ENCODE measurements at regions not wholly inside any gene's neighbourhood (a gene's known extent, or its start where the extent isn't known, plus 50 kb on each side); places are given as distances from the start of the nearest gene placed in this dataset.
A peak's percentile ranks its signal among the peaks of the same experiment; 100 is the strongest.
"Not testable (repeated sequence)": the region's sequence is repeated elsewhere in the genome, so short reads cannot be mapped to it uniquely, and the experiment has no call there.

- DNase-seq (ENCODE audit: low read depth in 2 of 2): no peak
These were observed 243.6 kb upstream of the PRSS58 start for GRCh38 chr7:142501434-142501833.

GRCh38 chr7:142500366-142500765 lies 242.5 kb upstream of the PRSS58 start:
- no peak for DNase-seq (ENCODE audit: low read depth in 2 of 2)

- no peak for DNase-seq (ENCODE audit: low read depth in 2 of 2)
These were observed 241.8 kb upstream of the PRSS58 start for GRCh38 chr7:142499635-142500034.

- DNase-seq (ENCODE audit: low read depth in 2 of 2): no peak
These were observed 240.5 kb upstream of the PRSS58 start for GRCh38 chr7:142498364-142498763.

DNA sequence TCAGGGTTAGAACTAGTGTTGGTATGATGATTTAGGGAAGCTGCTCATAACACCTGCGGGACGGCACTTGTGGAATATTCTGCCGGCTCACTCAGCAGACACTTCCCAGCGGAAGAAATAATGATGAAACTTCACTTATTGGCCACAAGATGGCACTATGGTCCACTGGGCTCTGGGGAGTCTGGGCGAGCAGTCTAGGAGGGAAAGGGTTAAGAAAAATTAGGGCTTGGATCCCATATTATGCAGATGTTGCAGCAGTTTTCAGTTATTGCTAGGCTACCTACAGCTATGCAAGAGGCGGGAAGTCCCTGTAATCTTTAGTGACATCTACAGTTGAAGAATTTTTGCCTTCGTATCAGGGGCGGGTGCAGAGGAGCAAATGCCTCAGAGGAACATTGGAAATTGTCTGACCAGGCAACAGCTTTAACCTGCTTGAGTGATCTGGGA lies 238.7 kb upstream of the PRSS58 start:
- no peak for DNase-seq (ENCODE audit: low read depth in 2 of 2)

DNA sequence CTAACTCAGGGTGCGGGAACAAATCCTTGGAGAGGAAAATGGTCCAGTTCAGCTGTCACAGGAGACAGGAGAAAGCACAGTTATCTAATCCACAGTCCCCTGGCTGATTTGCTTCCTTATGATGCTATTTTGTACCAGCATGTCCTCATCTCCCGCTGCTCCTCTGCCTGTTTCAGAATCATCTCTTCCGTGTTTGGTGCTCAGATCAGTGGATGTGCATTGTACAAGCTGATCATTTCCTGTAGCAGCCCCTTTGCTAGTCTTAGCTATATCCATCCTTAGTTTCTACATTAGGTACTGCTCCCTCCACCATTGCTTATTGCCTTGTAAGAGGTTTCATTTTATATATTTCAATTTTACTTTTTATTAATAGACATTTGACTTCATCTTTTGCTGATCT lies 238.0 kb upstream of the PRSS58 start:
- DNase-seq (ENCODE audit: low read depth in 2 of 2): not testable (repeated sequence)

- DNase-seq (ENCODE audit: low read depth in 2 of 2): not testable (repeated sequence)
These were observed 237.4 kb upstream of the PRSS58 start for GRCh38 chr7:142495301-142495700.

DNA sequence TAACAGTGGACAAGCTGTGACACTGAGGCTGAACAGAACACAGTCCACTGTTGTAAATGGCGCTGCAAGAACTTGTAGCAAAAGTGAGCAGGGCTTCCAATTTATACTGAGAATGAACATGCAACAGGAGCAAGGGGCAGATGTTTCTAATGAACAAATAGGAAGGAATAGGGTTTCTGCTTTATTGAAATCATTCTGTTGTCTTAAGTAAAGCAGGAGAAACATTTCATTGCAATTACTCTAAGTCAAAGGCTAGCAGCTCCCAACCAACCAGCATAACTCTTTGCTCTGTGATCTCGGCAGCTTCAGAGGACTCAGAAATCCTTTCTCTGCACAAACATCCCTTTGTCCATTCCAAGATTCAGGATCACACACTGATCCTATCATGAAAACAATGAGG lies 236.2 kb upstream of the PRSS58 start:
- DNase-seq (ENCODE audit: low read depth in 2 of 2): no peak

- DNase-seq (ENCODE audit: low read depth in 2 of 2): no peak
These were observed 231.0 kb upstream of the PRSS58 start for GRCh38 chr7:142488842-142489241.

- no peak for DNase-seq (ENCODE audit: low read depth in 2 of 2)
These were observed 230.3 kb upstream of the PRSS58 start for GRCh38 chr7:142488036-142488633.

GRCh38 chr7:142487565-142487964 lies 229.7 kb upstream of the PRSS58 start:
- not testable (repeated sequence) for DNase-seq (ENCODE audit: low read depth in 2 of 2)

DNA sequence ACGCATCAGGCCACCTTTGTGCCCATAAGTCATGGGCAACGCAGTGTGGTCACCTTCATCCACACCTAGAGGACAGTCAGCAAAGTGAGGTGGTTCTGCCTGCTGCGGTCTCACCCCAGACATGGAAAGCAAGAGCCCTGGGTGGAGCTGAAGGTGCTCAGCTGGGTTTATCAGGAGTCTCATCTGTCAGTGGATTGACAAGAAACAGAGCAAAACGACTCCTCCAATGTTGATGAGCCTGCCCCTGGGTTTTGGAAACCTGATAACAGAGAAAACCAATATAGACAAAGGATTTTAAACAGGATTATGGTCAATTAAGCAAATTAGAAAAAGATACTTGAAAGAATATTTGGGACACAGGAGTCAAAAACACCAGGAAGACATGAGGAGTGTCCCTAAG lies 229.3 kb upstream of the PRSS58 start:
- DNase-seq (ENCODE audit: low read depth in 2 of 2): no peak

GRCh38 chr7:142485617-142486226 lies 227.9 kb upstream of the PRSS58 start:
- no peak for DNase-seq (ENCODE audit: low read depth in 2 of 2)

DNA sequence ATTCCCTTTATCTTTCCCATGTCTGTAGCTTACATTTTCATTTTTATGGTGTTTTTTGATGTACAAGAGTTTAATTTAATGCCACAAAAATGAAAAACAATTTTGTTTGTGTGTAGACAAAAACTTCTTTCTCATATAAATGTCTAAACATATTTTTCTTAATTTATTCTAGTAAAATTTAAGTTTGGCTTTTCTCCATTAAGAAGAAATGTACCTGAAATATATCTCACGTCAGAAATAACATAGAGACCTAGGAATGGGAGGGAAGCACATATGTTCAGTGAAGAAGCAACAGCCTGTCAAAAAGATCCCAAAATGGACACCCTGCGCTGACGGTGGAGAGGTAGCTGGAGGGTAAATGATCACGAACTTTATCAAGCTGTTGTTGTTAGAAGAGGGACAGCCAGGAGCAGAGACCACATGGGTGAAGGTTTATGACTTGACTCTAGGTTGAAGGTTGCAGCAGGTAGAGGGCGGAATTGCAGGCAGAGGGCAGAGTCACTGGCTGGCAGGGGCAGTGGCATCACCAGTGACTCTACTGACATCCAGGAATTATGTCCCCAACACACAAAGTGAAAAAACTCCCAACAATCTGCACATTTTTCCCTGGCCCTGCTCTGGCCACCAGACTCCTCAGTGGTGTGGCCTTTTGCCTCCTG lies 225.9 kb upstream of the PRSS58 start:
- DNase-seq (ENCODE audit: low read depth in 2 of 2): no peak

DNA sequence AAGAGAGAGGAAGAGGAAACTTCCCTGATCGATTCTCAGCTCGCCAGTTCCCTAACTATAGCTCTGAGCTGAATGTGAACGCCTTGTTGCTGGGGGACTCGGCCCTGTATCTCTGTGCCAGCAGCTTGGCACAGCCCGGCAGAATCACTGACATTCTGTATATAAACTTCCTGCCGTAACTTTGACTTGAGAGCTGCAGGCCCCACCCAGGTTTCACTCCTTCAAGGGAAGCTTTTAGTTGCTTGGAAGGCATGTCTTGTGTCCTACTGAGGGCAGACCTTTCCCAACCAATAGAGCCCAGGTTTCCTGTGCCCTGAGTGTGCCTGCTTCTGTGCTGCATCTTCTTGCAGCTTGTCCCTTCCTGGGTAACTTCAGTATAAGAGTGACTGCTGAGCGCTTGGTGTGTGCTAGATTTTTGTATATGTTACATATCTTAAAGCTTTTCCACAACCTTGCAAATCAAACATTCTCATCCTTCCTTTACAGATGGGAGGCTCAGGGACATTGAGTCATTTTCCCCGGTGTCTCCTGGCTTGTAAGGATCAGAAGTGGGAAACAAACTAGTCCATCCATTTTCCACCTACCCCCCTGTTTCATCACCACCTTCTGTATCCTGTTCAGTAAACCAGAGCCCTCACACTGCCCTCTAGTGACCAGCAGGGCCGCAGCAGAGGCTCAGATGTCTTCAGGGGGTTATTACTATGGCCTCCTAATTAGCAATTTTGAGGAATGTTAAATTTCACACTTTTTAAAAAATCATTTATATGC lies 225.2 kb upstream of the PRSS58 start:
- DNase-seq (ENCODE audit: low read depth in 2 of 2): peak in 1 of 2 experiments; percentile 46

DNA sequence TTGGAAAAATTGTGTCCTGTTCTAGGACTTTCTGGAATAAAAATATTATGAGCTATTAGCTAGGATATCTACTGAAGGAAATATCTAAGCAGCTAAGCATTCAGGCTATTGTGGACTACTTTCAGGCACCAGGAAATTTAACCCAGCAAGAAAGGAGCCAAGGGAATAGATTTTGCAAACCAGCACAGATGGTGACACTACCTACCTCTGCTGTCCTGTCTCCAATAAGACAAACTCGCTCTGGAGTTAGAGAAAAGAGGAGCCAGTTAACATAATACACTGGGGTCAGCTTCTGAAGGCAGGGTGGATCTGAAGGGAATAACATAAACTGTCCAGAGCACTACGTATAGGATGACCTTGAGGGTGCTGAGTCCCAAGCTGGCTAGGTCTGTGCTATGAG lies 223.7 kb upstream of the PRSS58 start:
- no peak for DNase-seq (ENCODE audit: low read depth in 2 of 2)

- DNase-seq (ENCODE audit: low read depth in 2 of 2): no peak
These were observed 220.8 kb upstream of the PRSS58 start for GRCh38 chr7:142478479-142479220.

GRCh38 chr7:142477801-142478200 lies 219.9 kb upstream of the PRSS58 start:
- DNase-seq (ENCODE audit: low read depth in 2 of 2): not testable (repeated sequence)

GRCh38 chr7:142477079-142477651 lies 219.3 kb upstream of the PRSS58 start:
- DNase-seq (ENCODE audit: low read depth in 2 of 2): no peak

DNA sequence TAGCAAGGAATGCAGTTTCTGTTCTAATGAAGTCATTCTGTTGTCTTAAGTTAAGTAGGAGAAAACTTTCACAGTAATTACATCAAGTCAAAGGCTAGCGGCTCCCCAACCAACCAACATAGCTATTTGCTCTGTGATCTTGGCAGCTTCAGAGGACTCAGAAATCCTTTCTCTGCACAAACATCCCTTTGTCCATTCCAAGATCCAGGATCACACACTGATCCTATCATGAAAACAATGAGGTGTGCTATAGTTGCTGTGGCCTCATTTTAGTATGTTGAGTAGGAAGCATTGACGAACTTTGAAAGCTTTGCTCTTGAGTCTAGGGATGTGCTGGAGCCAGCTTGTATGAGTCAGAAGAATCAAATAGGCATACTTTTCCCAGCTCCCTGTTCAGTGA lies 218.2 kb upstream of the PRSS58 start:
- no peak for DNase-seq (ENCODE audit: low read depth in 2 of 2)

GRCh38 chr7:142471820-142472219 lies 214.0 kb upstream of the PRSS58 start:
- DNase-seq (ENCODE audit: low read depth in 2 of 2): no peak

DNA sequence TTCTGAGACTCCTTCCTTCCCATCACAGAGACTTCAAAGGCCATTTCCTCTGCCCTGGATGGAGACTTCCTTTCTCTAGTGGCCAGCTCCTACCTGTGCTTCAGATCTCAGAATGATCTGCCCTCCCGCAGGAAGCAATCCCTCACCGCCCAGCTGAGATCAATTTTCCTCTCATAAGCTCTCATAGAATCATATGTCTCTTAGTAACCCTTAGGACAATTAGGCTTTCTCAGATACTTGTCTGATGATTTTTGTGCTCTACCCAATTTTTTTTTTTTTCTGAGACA lies 212.6 kb upstream of the PRSS58 start:
- DNase-seq (ENCODE audit: low read depth in 2 of 2): no peak

Measured in stimulated activated CD4-positive, alpha-beta T cell treated with anti-CD3 and anti-CD28 coated beads, Interleukin-12 subunit alpha, Interleukin-12 subunit beta, amount 100 ng/mL, for 24 hours (primary cell).